OCI-LY7 (cell line): ENCODE measurements at regions not wholly inside any gene's neighbourhood (a gene's known extent, or its start where the extent isn't known, plus 50 kb on each side); places are given as distances from the start of the nearest gene placed in this dataset.

Experiments
- BruUV-seq: library from RNA; stranded (reverse); fragments of 400-500 nt; replicated peaks from 2 replicates; lab custom pipeline; 2021; lab: Mats Ljungman, UMichigan
- CTCF ChIA-PET: fragments of 300-600 bp; sonication (Branson Sonifier 250); formaldehyde crosslinking; loops from one replicate; lab custom pipeline; 2022; ENCODE audit warnings: antibody characterized with exemption; ENCODE audit not compliant: unreplicated experiment; lab: Charles Lee
- POLR2A ChIA-PET: fragments of 300-600 bp; sonication (Branson Sonifier 250); formaldehyde crosslinking; loops from one replicate; lab custom pipeline; 2022; ENCODE audit warnings: antibody characterized with exemption; lab: Charles Lee
- DNase-seq: peaks from one replicate; pipeline ENCODE4 v3.0.0-alpha.2; 2015; ENCODE audit warnings: low spot score
- H2AFZ ChIP-seq: fragments of 200-600 bp; sonication (generic), shearing (Covaris generic); 2 replicates; pipeline ENCODE4 v1.6.1; 2014; ENCODE audit warnings: mild to moderate bottlenecking, antibody characterized with exemption, low read length, moderate library complexity
- H3K27ac ChIP-seq: fragments of 200-600 bp; sonication (generic); 2 replicates; pipeline ENCODE4 v1.5.1; 2014; ENCODE audit warnings: mixed run types, low read depth, mild to moderate bottlenecking, moderate library complexity, low read length, inconsistent platforms; ENCODE audit not compliant: poor library complexity, severe bottlenecking
- H3K36me3 ChIP-seq: fragments of 200-600 bp; sonication (generic); 2 replicates; pipeline ENCODE4 v1.6.1; 2014; ENCODE audit warnings: mild to moderate bottlenecking, antibody characterized with exemption, low read length, moderate library complexity, mixed read lengths; ENCODE audit not compliant: insufficient read depth
- H3K4me1 ChIP-seq: fragments of 200-600 bp; sonication (generic); 2 replicates; pipeline ENCODE4 v1.5.1; 2014; ENCODE audit warnings: mild to moderate bottlenecking, low read length; ENCODE audit not compliant: insufficient read depth, poor library complexity, severe bottlenecking
- H3K4me2 ChIP-seq: fragments of 200-600 bp; sonication (generic); 2 replicates; pipeline ENCODE4 v1.6.1; 2014; ENCODE audit warnings: mild to moderate bottlenecking, low read length
- H3K4me3 ChIP-seq: fragments of 200-600 bp; sonication (generic); 2 replicates; pipeline ENCODE4 v1.5.1; 2014; ENCODE audit warnings: mild to moderate bottlenecking, low read depth, low read length; ENCODE audit not compliant: poor library complexity, severe bottlenecking
- H3K79me2 ChIP-seq: fragments of 200-600 bp; sonication (generic); 2 replicates; pipeline ENCODE4 v1.6.1; 2016; ENCODE audit warnings: low read depth, mild to moderate bottlenecking, low read length, moderate library complexity, mixed read lengths; ENCODE audit not compliant: insufficient read depth
- H3K9me2 ChIP-seq: fragments of 200-600 bp; sonication (generic); 2 replicates; pipeline ENCODE4 v1.6.1; 2016; ENCODE audit warnings: mild to moderate bottlenecking, low read length, mixed read lengths; ENCODE audit not compliant: insufficient read depth
- H3K9me3 ChIP-seq: fragments of 200-600 bp; sonication (generic); 2 replicates; pipeline ENCODE4 v1.6.1; 2014; ENCODE audit warnings: mild to moderate bottlenecking, mixed run types, low read length, mixed read lengths
- H4K20me1 ChIP-seq: fragments of 200-600 bp; sonication (generic); 2 replicates; pipeline ENCODE4 v1.6.1; 2014; ENCODE audit warnings: mild to moderate bottlenecking, antibody characterized with exemption, low read length, moderate library complexity, mixed read lengths; ENCODE audit not compliant: insufficient read depth
- EZH2phosphoT487 ChIP-seq: fragments of 200-600 bp; sonication (generic); IDR thresholded peaks from 2 replicates; pipeline ENCODE4 v1.6.1; 2018; ENCODE audit warnings: low read depth, borderline replicate concordance, mild to moderate bottlenecking, mixed run types, antibody characterized with exemption, low read length, moderate library complexity, mixed read lengths
- intact Hi-C: fragments of 100-400 bp; cut with micrococcal nuclease; formaldehyde crosslinking; loops from one replicate; pipeline ENCODE4 v1.10.0; 2022; ENCODE audit not compliant: unreplicated experiment
- TF ChIP-seq, protein P1 (sequence below): fragments of 200-600 bp; sonication (generic); conservative IDR thresholded peaks from 2 replicates; pipeline ENCODE4 v1.5.1; 2014; ENCODE audit warnings: mild to moderate bottlenecking, antibody characterized with exemption, low read length, moderate library complexity, mixed read lengths

DNA sequence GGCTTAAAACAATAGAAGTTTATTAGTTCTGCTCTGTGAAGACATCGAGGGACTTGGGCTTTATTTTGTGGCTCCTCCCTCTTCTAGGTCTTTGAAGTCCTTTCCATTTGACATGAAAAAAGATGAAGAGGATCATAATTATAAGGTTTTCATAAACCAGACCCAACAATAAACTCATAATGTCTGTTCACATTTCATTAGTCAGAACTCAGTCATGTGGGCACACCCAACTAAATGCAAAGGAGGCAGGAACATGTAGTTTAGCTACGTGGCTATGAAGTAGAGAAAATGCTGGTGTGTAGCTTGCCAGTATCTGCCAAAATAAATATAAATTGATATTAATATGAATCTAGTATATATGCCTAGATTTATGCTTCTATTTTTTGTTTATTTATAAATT, 393.9 kb upstream of the C9orf72 start:
- intact Hi-C loops = no loop called here
- ChIA-PET POLR2A (no interaction called here), CTCF (no interaction called here)
- Histone ChIP-seq H3K27ac (no peak overlapping the region), H3K4me1 (no peaks in the 10 kb centered on the region), H3K36me3 (no peaks in the 10 kb centered on the region), H2AFZ (no peak overlapping the region), H3K9me3 (no peaks in the 10 kb centered on the region), H3K9me2 (no peaks in the 10 kb centered on the region), H3K79me2 (no peaks in the 10 kb centered on the region), H3K4me2 (no peak overlapping the region), H3K4me3 (no peak overlapping the region), H4K20me1 (no peaks in the 10 kb centered on the region)
- BruUV-seq = no TSS peak
- no peak for DNase-seq
- no peak for TF ChIP-seq EZH2phosphoT487
- TF ChIP-seq, protein P1, sequence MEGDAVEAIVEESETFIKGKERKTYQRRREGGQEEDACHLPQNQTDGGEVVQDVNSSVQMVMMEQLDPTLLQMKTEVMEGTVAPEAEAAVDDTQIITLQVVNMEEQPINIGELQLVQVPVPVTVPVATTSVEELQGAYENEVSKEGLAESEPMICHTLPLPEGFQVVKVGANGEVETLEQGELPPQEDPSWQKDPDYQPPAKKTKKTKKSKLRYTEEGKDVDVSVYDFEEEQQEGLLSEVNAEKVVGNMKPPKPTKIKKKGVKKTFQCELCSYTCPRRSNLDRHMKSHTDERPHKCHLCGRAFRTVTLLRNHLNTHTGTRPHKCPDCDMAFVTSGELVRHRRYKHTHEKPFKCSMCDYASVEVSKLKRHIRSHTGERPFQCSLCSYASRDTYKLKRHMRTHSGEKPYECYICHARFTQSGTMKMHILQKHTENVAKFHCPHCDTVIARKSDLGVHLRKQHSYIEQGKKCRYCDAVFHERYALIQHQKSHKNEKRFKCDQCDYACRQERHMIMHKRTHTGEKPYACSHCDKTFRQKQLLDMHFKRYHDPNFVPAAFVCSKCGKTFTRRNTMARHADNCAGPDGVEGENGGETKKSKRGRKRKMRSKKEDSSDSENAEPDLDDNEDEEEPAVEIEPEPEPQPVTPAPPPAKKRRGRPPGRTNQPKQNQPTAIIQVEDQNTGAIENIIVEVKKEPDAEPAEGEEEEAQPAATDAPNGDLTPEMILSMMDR = no peak

GRCh38 chr9:27977931-27978330, 404.6 kb upstream of the C9orf72 start:
- POLR2A ChIA-PET = no interaction called here
- H3K9me3 ChIP-seq = no peaks in the 10 kb centered on the region
- no peaks in the 10 kb centered on the region for H3K79me2 ChIP-seq
- no peaks in the 10 kb centered on the region for H3K36me3 ChIP-seq
- CTCF ChIA-PET = no interaction called here
- no peak overlapping the region for H3K27ac ChIP-seq
- H4K20me1 ChIP-seq = no peaks in the 10 kb centered on the region
- no peak for TF ChIP-seq EZH2phosphoT487
- TF ChIP-seq, protein P1 = no peak
- H3K4me1 ChIP-seq = no peaks in the 10 kb centered on the region
- H3K4me3 ChIP-seq = no peak overlapping the region
- DNase-seq = no peak
- BruUV-seq = no TSS peak
- H3K4me2 ChIP-seq = no peak overlapping the region
- intact Hi-C loops = no loop called here
- no peaks in the 10 kb centered on the region for H3K9me2 ChIP-seq
- H2AFZ ChIP-seq = 0 out of 2 replicates have a peak overlapping the region, but pooled peaks have one; percentile 5

- no peaks in the 10 kb centered on the region for H3K36me3 ChIP-seq
- intact Hi-C loops = no loop called here
- BruUV-seq = no TSS peak
- H3K4me3 ChIP-seq = no peak overlapping the region
- no peak for DNase-seq
- H4K20me1 ChIP-seq = no peaks in the 10 kb centered on the region
- no peaks in the 10 kb centered on the region for H3K79me2 ChIP-seq
- POLR2A ChIA-PET = no interaction called here
- H3K9me2 ChIP-seq = no peaks in the 10 kb centered on the region
- no peak overlapping the region for H3K27ac ChIP-seq
- TF ChIP-seq, protein P1 = no peak
- H3K9me3 ChIP-seq = no peaks in the 10 kb centered on the region
- H3K4me2 ChIP-seq = no peak overlapping the region
- CTCF ChIA-PET = no interaction called here
- H2AFZ ChIP-seq = no peak overlapping the region
- H3K4me1 ChIP-seq = no peaks in the 10 kb centered on the region
Observed at GRCh38 chr9:27985714-27986113, 412.4 kb upstream of the C9orf72 start.
